WTC11 (cell line): ENCODE measurements at regions not wholly inside any gene's neighbourhood (a gene's known extent, or its start where the extent isn't known, plus 50 kb on each side); places are given as distances from the start of the nearest gene placed in this dataset.

Experiments used
- ATAC-seq: fragments of 200-7000 bp; cut with Tn5 transposase; 2 replicates; pipeline ENCODE4 v1.10.0; 2021; ENCODE audit warnings: mild to moderate bottlenecking, moderate library complexity
- CTCF ChIA-PET: fragments of 300-600 bp; sonication (Branson Sonifier 250); formaldehyde crosslinking; loops from one replicate; lab custom pipeline; 2021; ENCODE audit warnings: antibody characterized with exemption; lab: Charles Lee
- POLR2A ChIA-PET: fragments of 350-600 bp; sonication (Branson Sonifier 250); formaldehyde crosslinking; loops from one replicate; lab custom pipeline; 2021; ENCODE audit warnings: antibody characterized with exemption; lab: Charles Lee
- DNase-seq: peaks from one replicate; pipeline ENCODE4 v3.0.0; 2021; ENCODE audit warnings: low spot score
- H3K27ac Mint-ChIP-seq: 2 replicates; pipeline ENCODE4 v1.8.0; 2021; ENCODE audit warnings: mixed read lengths
- H3K27me3 Mint-ChIP-seq: 2 replicates; pipeline ENCODE4 v1.8.0; 2021; ENCODE audit warnings: low read depth, mild to moderate bottlenecking, moderate library complexity, mixed read lengths
- H3K36me3 Mint-ChIP-seq: 2 replicates; pipeline ENCODE4 v1.8.0; 2021; ENCODE audit warnings: mixed read lengths
- H3K4me1 Mint-ChIP-seq: 2 replicates; pipeline ENCODE4 v1.8.0; 2022; ENCODE audit warnings: mixed read lengths
- H3K4me3 Mint-ChIP-seq: 2 replicates; pipeline ENCODE4 v1.8.0; 2021; ENCODE audit warnings: mild to moderate bottlenecking, moderate library complexity, mixed read lengths
- H3K9me3 Mint-ChIP-seq: 2 replicates; pipeline ENCODE4 v1.8.0; 2021; ENCODE audit warnings: mixed read lengths
- ATF2 ChIP-seq: sonication (generic); formaldehyde crosslinking; IDR thresholded peaks from 2 replicates; pipeline ENCODE4 v1.8.1; 2022; ENCODE audit warnings: low read depth, missing genetic modification reagents, borderline replicate concordance
- CDX4 ChIP-seq: fragments of 250-450 bp; sonication (Bioruptor Pico); IDR thresholded peaks from 2 replicates; pipeline ENCODE4 v1.9.0; 2021; ENCODE audit warnings: moderate library complexity, mild to moderate bottlenecking, inconsistent platforms, borderline replicate concordance
- CREM ChIP-seq: sonication (generic); formaldehyde crosslinking; IDR thresholded peaks from 2 replicates; pipeline ENCODE4 v1.8.1; 2022; ENCODE audit warnings: mild to moderate bottlenecking, missing genetic modification reagents, moderate library complexity
- CTCF ChIP-seq: fragments of 200-600 bp; IDR thresholded peaks from 2 replicates; pipeline ENCODE4 v1.8.0; 2022; ENCODE audit warnings: antibody characterized with exemption
- E2F5 ChIP-seq: sonication (generic); formaldehyde crosslinking; IDR thresholded peaks from 2 replicates; pipeline ENCODE4 v1.8.1; 2022; ENCODE audit warnings: mild to moderate bottlenecking, moderate library complexity, missing genetic modification reagents
- ERG ChIP-seq: fragments of 250-450 bp; sonication (Bioruptor Pico); IDR thresholded peaks from 2 replicates; pipeline ENCODE4 v1.8.0; 2021; ENCODE audit warnings: mild to moderate bottlenecking
- ESRRA ChIP-seq: sonication (generic); formaldehyde crosslinking; IDR thresholded peaks from 2 replicates; pipeline ENCODE4 v1.8.1; 2022; ENCODE audit warnings: mild to moderate bottlenecking, missing genetic modification reagents, borderline replicate concordance
- GABPB1 ChIP-seq: sonication (generic); formaldehyde crosslinking; IDR thresholded peaks from 2 replicates; pipeline ENCODE4 v1.8.1; 2023; ENCODE audit warnings: mild to moderate bottlenecking, missing genetic modification reagents
- GRHL2 ChIP-seq: fragments of 250-450 bp; sonication (Bioruptor Pico); IDR thresholded peaks from 2 replicates; pipeline ENCODE4 v1.8.0; 2022; ENCODE audit warnings: mild to moderate bottlenecking, moderate library complexity; ENCODE audit not compliant: insufficient replicate concordance, severe bottlenecking
- HMGA2 ChIP-seq: fragments of 250-450 bp; sonication (Bioruptor Pico); IDR thresholded peaks from 2 replicates; pipeline ENCODE4 v1.4.0; 2021; ENCODE audit warnings: mild to moderate bottlenecking, moderate library complexity
- OVOL2 ChIP-seq: fragments of 250-450 bp; sonication (Bioruptor Pico); IDR thresholded peaks from 2 replicates; pipeline ENCODE4 v1.9.0; 2021; ENCODE audit warnings: mild to moderate bottlenecking, borderline replicate concordance
- RELA ChIP-seq: sonication (generic); formaldehyde crosslinking; IDR thresholded peaks from 2 replicates; pipeline ENCODE4 v1.8.1; 2022; ENCODE audit warnings: missing genetic modification reagents, mild to moderate bottlenecking, borderline replicate concordance
- RORB ChIP-seq: fragments of 250-450 bp; sonication (Bioruptor Pico); IDR thresholded peaks from 2 replicates; pipeline ENCODE4 v1.9.0; 2021; ENCODE audit warnings: mild to moderate bottlenecking
- SMAD4 ChIP-seq: sonication (generic); formaldehyde crosslinking; IDR thresholded peaks from 2 replicates; pipeline ENCODE4 v1.8.0; 2022; ENCODE audit warnings: mild to moderate bottlenecking, missing genetic modification reagents
- ZBTB43 ChIP-seq: sonication (generic); formaldehyde crosslinking; IDR thresholded peaks from 2 replicates; pipeline ENCODE4 v1.8.1; 2023; ENCODE audit warnings: mild to moderate bottlenecking, missing genetic modification reagents
- ZNF138 ChIP-seq: sonication (generic); formaldehyde crosslinking; conservative IDR thresholded peaks from 2 replicates; pipeline ENCODE4 v1.8.1; 2022; ENCODE audit warnings: mild to moderate bottlenecking, moderate library complexity, missing genetic modification reagents
- ZNF219 ChIP-seq: sonication (generic); formaldehyde crosslinking; IDR thresholded peaks from 2 replicates; pipeline ENCODE4 v1.8.0; 2023; ENCODE audit warnings: missing genetic modification reagents, mild to moderate bottlenecking, borderline replicate concordance
- ZNF281 ChIP-seq: sonication (generic); formaldehyde crosslinking; IDR thresholded peaks from 2 replicates; pipeline ENCODE4 v1.8.0; 2023; ENCODE audit warnings: mild to moderate bottlenecking, missing genetic modification reagents
- ZNF317 ChIP-seq: sonication (generic); formaldehyde crosslinking; IDR thresholded peaks from 2 replicates; pipeline ENCODE4 v1.8.1; 2023; ENCODE audit warnings: low read depth, mild to moderate bottlenecking, moderate library complexity, missing genetic modification reagents, borderline replicate concordance
- ZNF671 ChIP-seq: fragments of 250-450 bp; sonication (Bioruptor Pico); IDR thresholded peaks from 2 replicates; pipeline ENCODE4 v1.8.0; 2021; ENCODE audit warnings: mild to moderate bottlenecking

GRCh38 chr4:130689181-130689580, 1593.2 kb downstream of the C4orf33 start (continued):
- TF ChIP-seq ZNF219 (CRISPR knock-in tag): no peak
- no peak for TF ChIP-seq ATF2 (CRISPR knock-in tag)
- no peak for TF ChIP-seq GRHL2 (CRISPR knock-in tag)
- TF ChIP-seq OVOL2 (CRISPR knock-in tag): no peak

- Mint-ChIP-seq H3K4me1 (peaks cover 6% of the 10 kb centered on the region; the same call in 1 of the 2 replicates), H3K27ac (no peak overlapping the region), H3K4me3 (no peak overlapping the region), H3K9me3 (no peaks in the 10 kb centered on the region), H3K36me3 (no peaks in the 10 kb centered on the region), H3K27me3 (no peaks in the 10 kb centered on the region)
- no peak for ATAC-seq
- TF ChIP-seq CDX4 (CRISPR knock-in tag) (no peak), HMGA2 (CRISPR knock-in tag) (no peak), ZNF138 (CRISPR knock-in tag) (no peak), SMAD4 (CRISPR knock-in tag) (no peak), GABPB1 (CRISPR knock-in tag) (no peak), ZNF317 (no peak), ESRRA (CRISPR knock-in tag) (no peak), E2F5 (CRISPR knock-in tag) (no peak), CREM (CRISPR knock-in tag) (no peak), CTCF (no peak), RORB (no peak), ATF2 (CRISPR knock-in tag) (no peak), ZBTB43 (CRISPR knock-in tag) (no peak), RELA (CRISPR knock-in tag) (no peak), ZNF281 (CRISPR knock-in tag) (no peak), ERG (CRISPR knock-in tag) (no peak), ZNF671 (CRISPR knock-in tag) (no peak)
- no peak for DNase-seq
- ChIA-PET CTCF (no interaction called here), POLR2A (no interaction called here)
Observed at GRCh38 chr4:130698251-130698650, 1602.3 kb downstream of the C4orf33 start.
